Lower leg skin (tissue), 4 donors: ENCODE measurements at regions not wholly inside any gene's neighbourhood (a gene's known extent, or its start where the extent isn't known, plus 50 kb on each side); places are given as distances from the start of the nearest gene placed in this dataset.

Experiments used
- DNase-seq, 2 donors: peaks; one replicate each; pipeline ENCODE4 v3.0.0-alpha.2; 2019; ENCODE audit warnings: low spot score in 2 of 2
- H3K4me3 ChIP-seq: fragments of 200-600 bp; sonication (generic); 2 replicates; pipeline ENCODE4 v1.5.1; 2017; ENCODE audit warnings: mild to moderate bottlenecking, low read depth; ENCODE audit not compliant: poor library complexity, severe bottlenecking
- POLR2A ChIP-seq, 2 donors: fragments of 450-650 bp; IDR thresholded peaks; one replicate each; pipeline ENCODE4 v1.6.1; 2016 to 2017; ENCODE audit warnings: antibody characterized with exemption in 2 of 2, mild to moderate bottlenecking in 1 of 2, moderate library complexity in 1 of 2
- WGBS, 2 donors: methylation state at CpG; one replicate each; pipeline ENCODE4 v1.1.5; 2018; 5-methylcytosine and 5-hydroxymethylcytosine counted together
- intact Hi-C: fragments of 100-400 bp; cut with DNase I; formaldehyde crosslinking; loops from one replicate; pipeline ENCODE4 v1.15.0; 2023; ENCODE audit warnings: low total_unique reads
- TF ChIP-seq, protein P1 (sequence below), 3 donors: fragments of 450-650 bp; IDR thresholded peaks; one replicate each; pipeline ENCODE4 v1.5.1; 2016; ENCODE audit warnings: antibody characterized with exemption in 3 of 3, mild to moderate bottlenecking in 3 of 3, moderate library complexity in 2 of 3

DNA sequence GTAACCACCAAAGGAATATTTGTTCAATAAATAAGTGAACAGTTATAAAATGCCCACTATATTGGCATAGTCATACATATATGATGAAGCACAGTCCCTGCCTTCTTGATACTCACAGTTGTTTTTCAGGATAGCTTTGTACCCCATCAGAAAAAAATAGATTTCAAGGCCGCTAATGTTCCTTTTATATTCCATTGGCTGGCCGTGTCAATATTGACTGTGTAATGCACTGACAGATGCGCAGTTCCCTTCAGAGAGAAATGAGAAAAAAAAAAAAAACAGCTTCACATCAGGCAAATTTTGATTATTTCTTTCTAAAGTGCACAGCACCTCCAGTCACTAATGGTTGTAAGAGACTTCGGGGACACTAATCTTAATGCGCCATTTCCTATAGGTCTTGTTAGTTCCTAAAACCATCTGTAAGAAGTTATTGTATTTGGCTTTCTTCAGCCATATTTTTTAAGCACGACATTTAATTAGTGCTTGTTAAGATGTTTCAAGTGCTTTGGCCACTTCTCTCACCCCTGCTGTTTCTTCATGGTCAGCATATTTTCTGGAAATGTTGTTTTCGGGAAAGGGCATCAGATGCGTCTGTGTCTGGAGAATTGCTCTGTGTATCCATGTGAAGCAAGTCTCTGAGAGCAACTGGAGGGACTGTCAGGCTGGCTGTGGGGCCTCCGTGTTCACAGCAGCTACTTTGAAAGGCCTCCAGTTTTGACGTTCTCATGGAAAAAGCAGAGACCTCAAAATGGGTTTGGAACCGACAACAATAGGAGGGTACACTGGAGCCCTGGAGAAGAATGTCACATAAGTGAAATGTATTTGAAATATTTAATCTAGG, 378.3 kb downstream of the MTX2 start:
- TF ChIP-seq POLR2A (IDR thresholded peaks at IDR 0.05) = no peak
- TF ChIP-seq, protein P1, sequence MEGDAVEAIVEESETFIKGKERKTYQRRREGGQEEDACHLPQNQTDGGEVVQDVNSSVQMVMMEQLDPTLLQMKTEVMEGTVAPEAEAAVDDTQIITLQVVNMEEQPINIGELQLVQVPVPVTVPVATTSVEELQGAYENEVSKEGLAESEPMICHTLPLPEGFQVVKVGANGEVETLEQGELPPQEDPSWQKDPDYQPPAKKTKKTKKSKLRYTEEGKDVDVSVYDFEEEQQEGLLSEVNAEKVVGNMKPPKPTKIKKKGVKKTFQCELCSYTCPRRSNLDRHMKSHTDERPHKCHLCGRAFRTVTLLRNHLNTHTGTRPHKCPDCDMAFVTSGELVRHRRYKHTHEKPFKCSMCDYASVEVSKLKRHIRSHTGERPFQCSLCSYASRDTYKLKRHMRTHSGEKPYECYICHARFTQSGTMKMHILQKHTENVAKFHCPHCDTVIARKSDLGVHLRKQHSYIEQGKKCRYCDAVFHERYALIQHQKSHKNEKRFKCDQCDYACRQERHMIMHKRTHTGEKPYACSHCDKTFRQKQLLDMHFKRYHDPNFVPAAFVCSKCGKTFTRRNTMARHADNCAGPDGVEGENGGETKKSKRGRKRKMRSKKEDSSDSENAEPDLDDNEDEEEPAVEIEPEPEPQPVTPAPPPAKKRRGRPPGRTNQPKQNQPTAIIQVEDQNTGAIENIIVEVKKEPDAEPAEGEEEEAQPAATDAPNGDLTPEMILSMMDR (IDR thresholded peaks at IDR 0.05) = no peak
- no peak for DNase-seq
- intact Hi-C loops = no loop called here
- 88 to 93% methylated on average over 11 of the region's 11 CpGs for WGBS, 2 donors
- H3K4me3 ChIP-seq = no peak overlapping the region

DNA sequence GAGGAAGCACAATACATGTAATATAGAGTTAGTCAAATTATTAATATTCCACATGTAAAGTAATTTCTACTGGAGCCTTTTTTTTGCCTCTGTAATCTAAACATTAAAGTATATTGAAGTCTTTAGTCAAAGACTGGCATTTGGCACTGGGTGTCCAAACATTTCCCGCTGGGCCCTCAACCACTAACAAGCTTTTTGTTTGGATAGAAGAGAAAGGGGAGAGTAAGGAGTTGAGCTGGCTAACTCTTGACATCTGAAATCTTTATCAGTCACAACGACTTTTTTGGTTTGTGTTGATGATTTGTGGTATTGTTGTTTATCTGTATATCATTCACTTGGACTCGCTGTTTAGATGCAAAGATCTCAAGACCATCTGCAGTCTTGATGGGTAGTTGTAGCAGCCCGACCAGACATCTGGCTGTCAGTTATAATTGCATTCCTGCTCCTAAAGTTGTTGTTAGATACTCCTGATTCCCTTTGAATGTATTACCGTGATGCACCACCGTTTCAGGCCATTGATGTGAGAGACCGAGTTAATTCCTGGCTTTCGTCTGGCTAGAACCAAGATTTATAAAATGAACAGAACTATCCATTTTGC, 379.6 kb downstream of the MTX2 start:
- H3K4me3 ChIP-seq = no peak overlapping the region
- DNase-seq = no peak
- intact Hi-C loops = no loop called here
- TF ChIP-seq, protein P1 (IDR thresholded peaks at IDR 0.05) = no peak
- TF ChIP-seq POLR2A (IDR thresholded peaks at IDR 0.05) = no peak
- WGBS, 2 donors = 80 to 84% methylated on average over 8 of the region's 8 CpGs

DNA sequence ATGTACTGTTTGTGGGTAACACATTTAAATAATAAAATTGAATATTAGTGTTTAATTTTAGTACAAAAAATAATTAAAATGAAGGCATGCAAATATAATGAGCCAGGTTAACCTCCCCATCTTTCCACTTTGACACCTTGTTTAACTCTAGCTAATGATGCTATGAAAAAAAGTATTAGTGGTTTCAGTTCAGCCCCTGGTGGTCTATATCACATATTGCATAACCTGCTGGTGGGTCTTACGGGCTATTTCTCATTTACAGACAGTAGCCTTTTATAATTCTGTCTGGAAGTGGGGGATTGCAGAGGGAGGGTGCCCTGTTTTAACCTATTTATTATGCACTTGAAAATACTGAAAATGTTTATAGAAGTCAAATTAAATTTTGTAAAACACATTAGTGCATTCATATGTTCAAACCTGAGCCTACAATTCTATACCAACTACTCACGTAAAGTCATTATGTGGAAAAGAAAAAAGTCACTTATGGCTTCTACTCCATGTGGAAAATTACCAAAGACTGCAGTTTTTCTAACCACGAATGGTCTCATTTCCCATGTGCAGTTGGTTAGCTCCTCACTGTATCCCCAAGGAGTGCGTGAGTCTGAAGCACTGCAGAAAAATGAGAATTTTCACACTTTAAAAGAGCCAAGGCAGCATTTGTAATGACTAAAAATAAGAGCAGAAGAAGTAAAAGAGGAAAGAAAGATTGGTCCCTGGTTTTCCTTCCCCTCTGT, 381.0 kb downstream of the MTX2 start:
- no peak overlapping the region for H3K4me3 ChIP-seq
- intact Hi-C loops = no loop called here

DNA sequence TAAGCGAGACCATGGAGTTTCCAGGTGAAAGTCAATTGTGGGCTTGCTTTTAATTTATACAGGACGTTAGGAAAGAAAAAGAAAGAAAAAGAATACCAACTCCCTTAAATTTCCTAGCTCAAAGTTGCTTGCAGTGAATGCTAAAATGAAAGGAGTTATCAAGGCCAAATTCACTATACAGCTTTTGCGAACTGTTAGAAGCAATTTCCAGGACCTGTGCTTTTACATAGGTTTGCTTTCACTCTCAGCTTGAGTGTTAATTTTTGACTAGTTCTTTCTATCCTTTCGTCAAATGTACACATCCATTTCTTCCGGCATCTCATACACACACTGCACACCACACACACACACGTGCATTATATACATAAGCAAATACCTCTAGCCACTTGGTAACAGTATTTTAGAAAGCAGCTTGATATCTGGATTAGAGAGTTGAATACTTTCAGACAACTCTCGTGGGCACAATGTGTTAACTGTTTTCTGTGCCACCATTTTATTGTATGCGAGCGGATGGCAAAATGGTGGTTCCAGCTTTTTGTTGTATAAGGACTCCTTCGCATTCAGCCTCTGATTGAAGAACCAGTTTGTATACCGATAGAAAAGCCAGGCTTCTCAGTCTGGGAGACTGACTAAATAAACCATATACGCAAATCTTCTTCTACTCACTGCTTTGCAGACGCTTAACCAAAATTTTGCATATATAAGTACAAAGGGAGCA, 381.8 kb downstream of the MTX2 start:
- intact Hi-C loops = no loop called here
- no peak overlapping the region for H3K4me3 ChIP-seq
- TF ChIP-seq, protein P1 (IDR thresholded peaks at IDR 0.05) = no peak
- TF ChIP-seq POLR2A (IDR thresholded peaks at IDR 0.05) = no peak
- DNase-seq = no peak
- 88 to 89% methylated on average over 13 of the region's 13 CpGs for WGBS, 2 donors

More for the DNA sequence above, 381.0 kb downstream of the MTX2 start:
- 75 to 86% methylated on average over 4 of the region's 4 CpGs for WGBS, 2 donors
- TF ChIP-seq, protein P1 (IDR thresholded peaks at IDR 0.05) = no peak
- TF ChIP-seq POLR2A (IDR thresholded peaks at IDR 0.05) = no peak
- no peak for DNase-seq

DNA sequence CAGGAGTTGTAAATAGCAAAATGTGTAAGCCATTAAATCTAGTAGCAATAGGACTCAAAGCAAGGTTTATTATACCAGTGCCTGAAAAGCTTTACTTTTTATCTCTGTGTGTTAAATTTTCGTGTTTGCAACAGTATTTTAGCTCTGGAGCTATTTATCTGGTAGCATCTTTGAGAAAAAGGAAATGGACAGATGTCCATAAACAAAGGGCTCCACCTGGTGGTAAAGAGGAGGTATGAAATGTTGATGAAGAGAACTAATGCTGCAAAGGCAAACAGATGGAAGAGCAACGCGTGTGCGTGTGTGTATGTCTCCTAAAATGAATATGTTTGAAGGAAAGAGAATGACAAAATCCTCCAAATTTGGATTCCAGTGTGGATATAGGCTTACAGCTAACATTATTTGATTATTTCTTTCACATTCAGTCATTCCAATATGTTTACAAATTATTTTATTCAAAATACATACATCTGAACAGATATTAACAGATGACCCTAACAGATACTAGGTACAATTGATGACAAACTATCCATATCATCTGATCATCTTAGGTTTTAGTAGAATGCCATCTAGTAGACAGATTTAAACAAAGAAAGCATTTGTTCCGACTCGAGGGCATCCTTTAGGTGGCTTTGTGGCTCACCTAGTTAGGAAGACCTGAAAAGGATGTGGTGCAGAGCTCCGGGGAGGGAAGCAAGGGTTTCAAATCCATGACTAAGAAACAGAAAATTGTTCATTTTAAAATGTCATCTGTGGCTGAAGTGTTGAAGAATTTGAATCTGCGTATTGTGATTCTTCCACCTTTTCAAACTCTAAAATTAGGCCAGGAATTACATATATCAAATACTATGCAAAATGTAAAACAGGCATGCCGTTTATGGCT, 383.3 kb downstream of the MTX2 start:
- no peak for DNase-seq
- 50 to 53% methylated on average over 9 of the region's 9 CpGs for WGBS, 2 donors
- H3K4me3 ChIP-seq = no peak overlapping the region
- TF ChIP-seq, protein P1 (IDR thresholded peaks at IDR 0.05) = peak in 1 of 3 donors; percentile 56
- no peak for TF ChIP-seq POLR2A (IDR thresholded peaks at IDR 0.05)
- intact Hi-C loops = no loop called here
